GM19023 (cell line): ENCODE measurements at regions not wholly inside any gene's neighbourhood (a gene's known extent, or its start where the extent isn't known, plus 50 kb on each side); places are given as distances from the start of the nearest gene placed in this dataset.
"Not testable (repeated sequence)": the region's sequence is repeated elsewhere in the genome, so short reads cannot be mapped to it uniquely, and the experiment has no call there.

Experiments used
- ATAC-seq: cut with Tn5 transposase; IDR thresholded peaks from one replicate; pipeline ENCODE4 v1.9.1; 2021; ENCODE audit warnings: mild to moderate bottlenecking, moderate library complexity; ENCODE audit not compliant: unreplicated experiment

- no peak for ATAC-seq
These were observed 511.5 kb downstream of the NYAP2 start for GRCh38 chr2:225911019-225911418.

- ATAC-seq: no peak
These were observed 495.6 kb downstream of the NYAP2 start for GRCh38 chr2:225895126-225895525.

GRCh38 chr2:225894236-225894980, 494.9 kb downstream of the NYAP2 start:
- ATAC-seq: no peak

GRCh38 chr2:225893151-225893550, 493.6 kb downstream of the NYAP2 start:
- no peak for ATAC-seq

GRCh38 chr2:225891771-225892170, 492.3 kb downstream of the NYAP2 start:
- ATAC-seq: no peak

- no peak for ATAC-seq
These were observed 491.5 kb downstream of the NYAP2 start for GRCh38 chr2:225891013-225891412.

- no peak for ATAC-seq
These were observed 489.9 kb downstream of the NYAP2 start for GRCh38 chr2:225889452-225889851.

GRCh38 chr2:225867071-225867470, 467.6 kb downstream of the NYAP2 start:
- no peak for ATAC-seq

- no peak for ATAC-seq
These were observed 466.0 kb downstream of the NYAP2 start for GRCh38 chr2:225865468-225865867.

- no peak for ATAC-seq
These were observed 464.9 kb downstream of the NYAP2 start for GRCh38 chr2:225864394-225864793.

- ATAC-seq: no peak
These were observed 443.4 kb downstream of the NYAP2 start for GRCh38 chr2:225842939-225843338.

- ATAC-seq: no peak
These were observed 441.8 kb downstream of the NYAP2 start for GRCh38 chr2:225841314-225841713.

- ATAC-seq: no peak
These were observed 437.8 kb downstream of the NYAP2 start for GRCh38 chr2:225837328-225837727.

- ATAC-seq: no peak
These were observed 425.4 kb downstream of the NYAP2 start for GRCh38 chr2:225824748-225825449.

- ATAC-seq: no peak
These were observed 421.8 kb downstream of the NYAP2 start for GRCh38 chr2:225821351-225821750.

GRCh38 chr2:225820826-225821225, 421.3 kb downstream of the NYAP2 start:
- ATAC-seq: no peak

- ATAC-seq: no peak
These were observed 415.0 kb downstream of the NYAP2 start for GRCh38 chr2:225814554-225814953.

- no peak for ATAC-seq
These were observed 406.6 kb downstream of the NYAP2 start for GRCh38 chr2:225806105-225806504.

- ATAC-seq: not testable (repeated sequence)
These were observed 402.6 kb downstream of the NYAP2 start for GRCh38 chr2:225802076-225802475.

- no peak for ATAC-seq
These were observed 397.9 kb downstream of the NYAP2 start for GRCh38 chr2:225797394-225797793.

- ATAC-seq: no peak
These were observed 395.3 kb downstream of the NYAP2 start for GRCh38 chr2:225794652-225795400.
